ENCODE measurements at regions not wholly inside any gene's neighbourhood (a gene's known extent, or its start where the extent isn't known, plus 50 kb on each side); places are given as distances from the start of the nearest gene placed in this dataset.
A peak's percentile ranks its signal among the peaks of the same experiment; 100 is the strongest.

DNA sequence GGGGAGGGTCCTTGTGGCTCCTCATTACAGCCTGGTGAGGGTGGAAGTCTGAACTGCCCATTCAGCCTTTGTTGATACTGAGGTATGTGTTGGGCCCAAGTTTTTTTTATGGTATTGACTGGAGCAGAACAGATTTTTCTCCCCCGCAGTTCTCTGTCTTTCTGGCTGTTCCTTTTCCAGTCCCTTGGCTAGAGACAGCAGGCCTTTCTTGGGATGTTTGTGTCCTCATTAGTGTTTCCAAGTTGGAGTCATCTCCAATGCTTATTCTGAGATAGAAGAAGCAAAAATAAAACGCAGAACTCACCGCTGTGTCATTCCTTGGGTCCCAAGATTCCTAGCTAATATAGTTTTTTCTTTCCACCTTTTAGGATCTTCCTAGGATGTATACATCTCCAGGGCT is 193.3 kb downstream of the RAMP3 start:
- DNase-seq (ENCODE audit: low spot score): no peak

DNA sequence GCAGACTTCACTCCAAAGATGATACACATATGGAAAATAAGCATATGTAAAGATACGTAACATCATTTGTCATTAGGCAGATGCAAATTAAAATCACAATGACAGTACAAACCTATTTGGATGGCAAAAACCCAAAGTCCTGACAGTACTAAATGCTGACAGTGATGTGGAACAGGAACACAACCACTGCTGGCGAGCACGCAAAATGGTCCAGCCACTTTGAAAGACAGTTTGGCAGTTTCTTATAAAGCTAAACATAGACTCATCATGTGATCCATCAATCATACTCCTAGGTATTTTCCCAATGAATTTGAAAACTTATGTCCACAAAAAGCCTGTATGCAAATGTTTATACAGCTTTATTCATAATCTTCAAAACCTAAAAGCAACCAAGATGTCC is 200.7 kb downstream of the RAMP3 start:
- no peak for DNase-seq (ENCODE audit: low spot score)

DNA sequence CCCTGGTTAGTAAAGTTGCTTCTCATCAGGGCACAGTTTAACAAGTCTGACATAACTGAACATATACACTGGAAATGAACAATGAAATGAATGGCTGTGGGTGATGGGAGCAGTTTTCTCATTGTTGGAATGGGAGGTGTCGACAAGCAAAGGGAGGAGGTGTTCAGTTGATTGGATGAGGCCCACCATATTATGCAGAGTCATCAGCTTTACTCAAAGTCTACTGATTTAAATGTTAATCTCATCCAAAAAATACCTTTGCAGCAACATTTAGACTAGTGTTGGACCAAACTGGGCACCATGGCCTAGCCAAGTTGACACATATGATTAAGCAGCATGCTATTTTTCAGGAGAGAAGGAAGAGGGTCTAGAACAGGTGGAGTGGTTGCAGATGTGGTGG is 201.7 kb downstream of the RAMP3 start:
- no peak for DNase-seq (ENCODE audit: low spot score)

DNA sequence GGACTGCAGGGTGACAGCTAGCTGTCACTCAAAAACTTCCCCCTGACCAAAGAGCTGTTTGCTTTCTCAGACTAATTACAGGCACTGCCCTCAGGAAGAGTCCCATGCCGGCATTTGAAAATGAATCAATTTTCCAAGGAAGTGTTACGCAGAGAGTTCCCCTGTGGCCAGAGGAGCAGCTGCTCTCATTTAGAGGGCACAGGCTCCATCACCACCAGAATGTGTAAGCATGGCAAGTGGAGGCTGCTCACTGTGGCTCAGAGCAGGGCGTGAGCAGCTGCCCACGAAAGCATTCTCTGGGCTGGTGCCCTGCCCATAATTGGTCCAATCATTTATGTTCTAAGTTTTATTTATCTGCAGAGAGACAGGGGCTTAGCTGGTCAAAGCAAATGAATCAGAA is 202.2 kb downstream of the RAMP3 start:
- DNase-seq (ENCODE audit: low spot score): no peak

DNA sequence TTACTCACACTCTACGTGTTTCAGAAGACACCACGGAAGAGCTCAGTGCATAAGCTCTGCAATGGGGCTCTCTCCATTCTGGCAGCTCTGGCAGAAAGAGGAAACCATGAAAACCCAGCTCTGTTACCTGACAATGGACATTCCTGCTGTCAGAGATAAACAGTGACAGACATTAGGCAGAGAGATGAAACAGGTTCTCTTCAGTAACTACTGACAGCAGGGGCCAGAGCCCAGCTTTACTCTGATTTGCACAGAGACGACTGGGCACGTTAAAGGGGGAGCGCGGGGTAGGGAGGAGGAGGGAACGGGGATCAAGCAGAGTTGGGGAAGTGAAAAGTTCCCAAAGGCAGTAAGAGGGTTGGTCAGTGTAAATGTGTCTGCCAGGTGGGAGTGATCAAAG is 206.1 kb downstream of the RAMP3 start:
- DNase-seq (ENCODE audit: low spot score): no peak

DNA sequence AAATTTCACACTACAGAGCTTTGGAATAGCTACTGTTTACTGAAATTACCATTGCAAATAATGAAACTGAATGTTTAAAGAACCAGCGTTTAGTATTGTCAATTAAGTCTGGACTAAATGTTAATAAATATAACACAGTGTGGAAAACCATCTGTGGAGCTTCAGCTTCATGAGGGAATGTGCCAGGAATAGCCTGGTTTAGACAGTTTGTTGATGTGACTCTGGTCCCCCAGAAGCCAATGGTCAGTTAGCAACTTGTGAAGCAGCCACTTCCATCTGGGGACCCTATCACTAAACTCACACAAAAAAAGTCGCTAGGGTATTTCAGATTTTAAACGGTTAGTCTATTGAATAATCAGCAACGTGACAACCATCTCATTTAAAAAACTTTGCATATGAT is 207.8 kb downstream of the RAMP3 start:
- DNase-seq (ENCODE audit: low spot score): no peak

DNA sequence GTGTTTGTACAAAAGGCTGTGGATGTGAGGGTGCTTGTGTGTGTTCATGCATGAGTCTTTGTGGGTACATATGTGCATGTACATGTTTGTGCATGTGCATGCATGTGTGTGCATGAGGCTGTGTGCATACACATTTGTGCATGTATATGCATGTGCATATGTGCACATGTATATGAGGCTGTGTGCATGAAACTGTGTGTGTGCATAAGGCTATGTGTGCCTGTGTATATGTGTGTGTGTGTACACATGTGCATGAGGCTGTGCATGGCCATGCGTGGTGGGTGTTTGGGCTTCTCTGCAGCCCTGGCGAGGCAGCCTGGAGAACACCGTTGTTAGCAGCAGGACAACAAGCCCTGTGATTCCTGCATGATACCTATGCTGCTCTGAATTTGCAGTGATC is 207.7 kb upstream of the ADCY1 start:
- DNase-seq (ENCODE audit: low spot score): no peak

DNA sequence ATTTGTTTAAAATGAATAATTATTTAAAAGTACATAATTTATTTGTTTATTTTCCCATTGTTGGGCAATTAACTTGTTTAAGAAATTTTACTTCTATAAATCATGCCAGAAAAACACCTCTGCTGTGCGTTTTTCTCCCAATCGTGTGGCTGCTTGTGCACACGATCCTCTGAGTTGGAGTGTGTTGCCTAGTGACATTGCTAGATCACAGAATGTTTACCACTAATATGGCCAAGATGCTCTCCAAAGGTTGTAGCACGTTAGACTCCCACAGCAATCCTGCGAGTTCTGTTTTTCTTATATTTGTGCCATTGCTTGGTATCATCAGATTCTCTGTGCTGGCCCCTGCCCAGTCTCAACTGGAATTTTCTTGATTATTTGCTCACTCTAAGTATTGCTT is 207.1 kb upstream of the ADCY1 start:
- no peak for DNase-seq (ENCODE audit: low spot score)

DNA sequence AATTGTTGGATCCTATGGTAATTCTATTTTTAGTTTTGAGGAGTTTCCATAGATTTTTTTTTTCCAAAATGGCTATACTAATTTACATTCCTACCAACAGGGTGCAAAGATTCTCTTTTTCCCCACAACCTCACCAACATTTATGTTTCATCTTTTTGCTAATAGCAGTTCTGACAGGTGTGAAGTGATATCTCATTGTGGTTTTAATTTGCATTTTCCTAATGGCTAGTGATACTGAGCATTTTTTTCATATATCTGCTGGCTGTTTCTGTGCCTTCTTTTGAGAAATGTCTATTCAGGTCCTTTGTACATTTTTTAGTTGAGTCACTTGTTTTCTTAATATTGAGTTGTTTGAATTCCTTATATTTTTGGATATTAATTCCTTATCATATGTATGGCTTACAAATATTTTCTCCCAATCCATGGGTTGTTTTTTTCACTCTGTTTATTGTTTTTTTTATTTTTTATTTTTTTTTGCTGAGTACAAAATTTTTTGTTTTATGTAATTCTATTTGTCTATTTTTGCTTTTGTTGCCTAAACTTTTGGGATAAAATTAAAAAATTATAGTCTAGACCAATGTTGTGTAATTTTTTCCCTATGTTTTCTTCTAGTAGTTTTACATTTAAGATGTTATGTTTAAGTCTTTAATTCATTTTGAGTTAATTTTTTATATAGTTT is 205.9 kb upstream of the ADCY1 start:
- no peak for DNase-seq (ENCODE audit: low spot score)

DNA sequence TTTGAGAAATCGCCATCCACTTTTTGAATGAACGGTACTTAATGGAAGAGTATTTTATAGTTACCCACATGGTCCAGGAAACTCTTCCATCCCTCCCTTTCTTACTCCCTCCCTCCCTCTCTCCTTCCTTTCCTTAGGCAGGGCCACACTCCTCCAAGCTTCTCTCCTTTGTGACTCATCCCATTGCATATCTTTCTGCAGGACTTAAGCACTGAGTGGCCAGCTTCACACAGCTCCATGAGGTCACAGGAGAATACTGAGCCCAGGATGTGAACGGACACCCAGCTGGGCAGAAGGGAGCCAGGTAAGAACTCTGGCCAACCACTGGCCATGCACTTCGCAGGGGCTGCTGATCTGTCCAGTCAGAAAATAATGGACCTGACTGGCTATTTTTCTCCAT is 189.7 kb upstream of the ADCY1 start:
- DNase-seq (ENCODE audit: low spot score): peak; percentile 72

DNA sequence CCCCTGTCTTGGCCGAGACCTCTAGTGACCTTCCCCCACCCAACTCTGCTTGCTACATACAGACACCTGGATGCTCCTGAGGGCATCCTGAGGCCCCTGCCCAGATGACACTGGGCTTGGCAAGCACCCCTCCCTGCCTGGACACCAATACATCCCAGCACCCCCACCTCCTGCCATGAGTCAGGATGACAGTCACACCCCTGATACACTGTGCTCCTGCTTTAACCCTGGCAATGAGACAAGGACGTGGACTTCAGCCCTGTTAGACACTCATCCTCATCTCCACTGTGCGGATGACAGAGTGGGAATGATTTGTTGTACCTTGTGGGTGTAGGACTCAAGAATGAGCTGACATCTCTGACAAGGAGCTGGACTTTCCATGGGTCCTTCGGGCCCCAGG is 186.3 kb upstream of the ADCY1 start:
- DNase-seq (ENCODE audit: low spot score): no peak

DNA sequence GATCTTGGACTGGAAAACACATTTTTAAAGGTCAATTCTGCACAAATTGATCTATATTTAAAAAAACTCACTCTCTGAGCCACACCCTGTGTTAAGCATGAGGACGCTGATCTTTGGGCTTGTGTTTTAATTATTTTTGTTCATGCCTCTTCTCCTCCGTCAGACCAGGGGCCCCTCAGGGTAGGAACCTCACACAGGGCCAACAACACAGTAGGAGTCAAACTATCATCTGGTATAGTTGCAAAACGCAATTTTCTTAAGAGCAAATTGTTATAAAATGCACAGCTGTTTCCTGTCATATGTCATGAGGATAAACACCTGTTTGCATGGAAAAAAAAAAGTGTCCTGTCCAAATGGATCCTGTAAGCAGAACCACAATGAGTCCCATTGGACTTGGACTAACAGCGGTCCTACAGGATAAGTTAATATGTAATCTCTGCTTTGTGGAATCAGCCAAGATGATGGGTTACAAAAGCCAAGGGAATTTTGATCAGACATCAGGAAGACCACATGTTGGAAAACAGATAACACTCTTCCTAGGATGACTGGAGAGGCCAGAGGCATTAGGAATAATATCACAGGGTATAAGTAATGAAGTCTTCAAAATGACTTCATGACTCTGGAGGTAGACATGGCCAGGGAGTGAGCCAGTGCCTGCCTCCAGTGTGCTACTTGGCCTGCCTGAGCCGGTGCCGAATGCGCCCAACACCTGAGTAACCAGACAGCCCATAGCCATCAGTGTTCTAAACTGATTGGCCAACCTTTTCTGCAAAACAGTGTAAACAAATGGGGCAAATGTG is 184.9 kb upstream of the ADCY1 start:
- DNase-seq (ENCODE audit: low spot score): no peak

DNA sequence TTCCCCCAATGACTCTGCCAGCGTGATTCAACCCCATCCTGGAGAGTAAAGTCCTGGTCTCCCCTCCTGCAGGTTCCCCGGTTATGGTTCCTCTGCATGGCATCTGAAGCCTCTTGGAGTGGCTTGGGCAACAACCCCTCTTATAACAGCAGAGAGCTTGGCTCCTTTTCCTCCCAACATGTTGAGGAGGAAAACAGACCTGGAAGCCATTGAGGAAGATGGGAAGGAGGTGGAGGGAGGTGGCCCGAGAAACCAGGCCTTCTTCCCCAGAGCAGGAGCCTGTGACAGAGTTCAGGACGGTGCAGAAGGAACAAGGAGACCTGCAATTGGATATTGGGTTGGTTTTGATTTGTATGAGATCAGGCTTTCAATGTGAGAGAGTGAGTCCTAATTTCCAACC is 184.0 kb upstream of the ADCY1 start:
- DNase-seq (ENCODE audit: low spot score): no peak

DNA sequence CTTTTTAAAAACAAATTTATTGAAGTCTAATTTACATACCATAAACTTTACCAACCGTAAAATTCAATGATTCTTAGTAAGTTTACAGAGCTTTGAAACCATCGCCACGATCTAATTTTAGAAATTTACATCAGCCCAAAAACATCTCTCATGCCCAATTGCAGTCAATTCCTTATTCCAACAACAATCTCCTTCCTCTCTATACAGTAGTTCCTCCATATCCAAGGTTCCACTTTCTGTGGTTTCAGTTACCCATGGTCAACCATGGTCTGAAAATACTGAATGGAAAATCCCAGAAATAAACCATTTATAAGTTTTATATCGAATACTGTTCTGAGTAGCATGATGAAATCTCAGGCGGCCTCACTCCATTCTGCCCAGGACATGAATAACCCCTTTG is 183.4 kb upstream of the ADCY1 start:
- no peak for DNase-seq (ENCODE audit: low spot score)

DNA sequence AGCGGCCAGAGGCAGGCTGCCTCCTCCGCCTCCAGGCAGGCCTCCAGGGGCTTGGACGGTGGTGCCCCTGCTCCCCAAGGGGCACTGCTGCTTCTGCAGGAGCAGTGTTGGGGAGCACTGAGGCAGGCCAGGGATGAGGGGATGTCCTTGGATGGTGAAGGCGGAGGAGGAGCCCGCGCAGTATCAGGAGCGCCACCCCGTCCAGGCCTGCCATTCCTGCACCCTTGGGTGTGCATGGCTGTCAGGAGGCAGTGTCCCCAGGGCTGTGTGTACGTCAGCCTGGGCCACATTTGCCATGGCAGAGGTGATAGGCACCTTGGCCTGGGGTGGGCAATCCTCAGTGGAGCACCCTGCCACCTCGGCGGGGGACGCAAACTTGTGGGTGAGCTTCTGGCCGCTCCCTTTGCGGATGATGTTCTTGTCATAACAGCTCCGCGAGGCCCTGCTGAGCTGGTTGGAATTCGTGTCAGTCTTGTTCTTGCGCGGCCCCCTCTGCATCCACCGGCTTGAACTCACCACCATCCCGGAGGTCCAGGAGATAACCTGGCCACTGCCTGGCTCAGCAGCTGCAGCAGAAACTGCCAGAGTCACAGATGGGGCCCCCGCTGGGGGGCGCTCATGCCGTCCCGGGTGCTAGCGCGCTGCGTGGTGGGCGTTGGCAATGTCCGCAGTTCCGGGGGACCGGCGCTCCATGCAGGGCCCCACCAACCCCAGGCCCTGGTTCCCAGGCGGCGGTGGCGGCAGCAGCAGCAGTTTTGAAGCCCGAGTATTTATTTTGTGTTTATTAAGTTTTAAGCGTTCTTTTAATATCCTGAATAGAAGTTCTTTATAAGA is 182.3 kb upstream of the ADCY1 start:
- no peak for DNase-seq (ENCODE audit: low spot score)

DNA sequence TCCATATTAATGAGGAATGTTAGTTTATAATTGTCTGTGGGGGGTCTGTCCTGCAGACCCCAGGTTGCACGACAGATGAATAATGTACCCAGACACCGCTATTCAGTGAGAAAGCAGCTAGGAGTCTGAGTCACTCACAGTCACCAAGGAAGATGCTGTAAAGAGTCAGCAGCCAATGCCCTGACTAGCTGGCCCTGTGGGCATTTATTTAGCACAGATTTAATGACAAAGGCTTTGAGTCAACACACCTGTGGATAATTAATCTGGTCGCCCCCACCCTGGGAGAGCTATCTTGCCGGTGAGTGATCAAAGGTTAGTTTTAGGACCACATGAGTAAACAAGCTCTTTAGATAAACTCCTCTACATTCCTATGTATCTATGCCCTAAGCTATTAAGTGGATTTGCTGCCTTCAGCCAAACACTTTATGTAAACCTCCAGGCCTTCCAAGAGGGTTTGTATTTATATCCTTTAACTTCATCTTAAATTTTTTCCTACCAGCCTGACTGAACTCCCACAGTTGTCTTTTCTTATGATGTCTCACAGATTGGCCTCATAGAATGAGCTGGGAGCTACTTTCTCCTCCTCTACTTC is 180.0 kb upstream of the ADCY1 start:
- no peak for DNase-seq (ENCODE audit: low spot score)

DNA sequence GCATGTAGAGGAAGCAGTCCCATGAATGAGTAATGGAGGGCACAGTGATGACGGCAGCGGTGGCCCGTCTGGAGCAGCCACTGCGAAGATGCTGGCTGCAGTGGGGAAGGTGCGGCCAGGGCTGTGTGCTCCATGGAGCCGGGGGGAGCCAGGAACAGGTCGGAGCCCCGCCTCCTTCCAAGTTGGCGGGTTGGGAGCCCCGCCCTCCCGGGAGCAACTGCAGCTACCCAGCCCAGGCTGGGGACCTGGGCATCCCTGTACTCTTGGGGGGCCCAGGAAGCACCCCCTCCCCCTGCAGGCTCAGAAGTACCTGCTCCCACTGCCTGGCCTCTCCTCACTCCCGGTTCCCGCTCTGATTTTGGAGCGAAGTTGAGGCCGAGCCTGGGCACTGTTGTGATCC is 175.1 kb upstream of the ADCY1 start:
- DNase-seq (ENCODE audit: low spot score): no peak

DNA sequence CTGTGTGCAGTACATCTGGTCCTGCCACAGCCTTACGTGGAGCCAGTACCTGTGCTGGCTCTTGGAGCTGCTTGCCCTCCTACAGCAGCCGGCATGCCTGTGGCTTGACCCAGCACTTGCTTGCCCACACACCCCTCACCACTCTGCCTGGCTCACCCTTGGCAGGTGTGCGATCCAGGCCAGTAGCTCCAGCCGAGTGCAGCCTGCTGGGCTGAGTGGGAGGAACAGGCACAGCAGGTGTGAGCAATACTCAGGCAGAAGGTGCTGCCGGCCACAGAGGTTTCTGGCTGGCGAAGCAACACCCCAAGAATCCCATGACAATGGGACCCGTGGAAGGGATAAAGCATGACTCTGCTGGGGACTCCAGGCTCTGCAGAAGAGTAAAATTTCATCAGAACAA is 173.5 kb upstream of the ADCY1 start:
- DNase-seq (ENCODE audit: low spot score): no peak

DNA sequence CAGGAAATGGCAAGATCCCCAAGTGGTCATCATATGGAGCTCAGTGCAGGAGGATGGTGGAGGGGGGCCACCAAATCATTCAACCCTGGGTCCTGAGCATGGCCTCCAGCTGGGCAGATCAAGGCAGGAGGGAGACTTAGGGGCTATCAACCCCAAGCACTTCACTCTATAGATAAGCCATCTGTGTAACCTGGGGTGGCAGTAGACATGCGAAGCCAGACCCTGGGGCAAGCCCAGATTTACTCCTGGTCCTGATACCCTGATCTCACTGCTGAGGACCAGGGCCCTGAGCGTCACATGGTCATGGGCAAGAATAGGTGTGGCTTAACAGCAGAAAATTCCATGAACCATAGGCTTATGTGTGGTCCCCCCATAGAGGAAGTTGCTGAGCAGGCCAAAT is 173.0 kb upstream of the ADCY1 start:
- DNase-seq (ENCODE audit: low spot score): no peak

DNA sequence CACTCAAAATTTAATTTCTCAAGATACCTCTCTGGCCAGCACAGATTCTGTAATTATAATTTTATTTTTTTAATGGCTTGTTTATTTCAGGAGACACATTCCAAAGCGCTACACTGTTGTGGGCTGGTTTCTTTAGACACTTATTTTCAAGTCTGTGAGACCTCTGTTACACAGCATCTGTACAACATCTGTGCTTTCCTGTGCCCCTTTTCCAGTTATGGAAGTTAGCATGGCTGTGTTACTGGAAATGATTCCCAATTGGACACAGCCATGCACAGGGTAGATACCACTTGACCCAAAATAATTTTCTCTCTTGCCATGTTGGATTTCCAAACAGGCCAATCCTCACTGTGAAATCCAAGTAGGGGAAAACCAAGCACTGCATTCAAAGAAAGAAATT is 172.3 kb upstream of the ADCY1 start:
- no peak for DNase-seq (ENCODE audit: low spot score)

DNA sequence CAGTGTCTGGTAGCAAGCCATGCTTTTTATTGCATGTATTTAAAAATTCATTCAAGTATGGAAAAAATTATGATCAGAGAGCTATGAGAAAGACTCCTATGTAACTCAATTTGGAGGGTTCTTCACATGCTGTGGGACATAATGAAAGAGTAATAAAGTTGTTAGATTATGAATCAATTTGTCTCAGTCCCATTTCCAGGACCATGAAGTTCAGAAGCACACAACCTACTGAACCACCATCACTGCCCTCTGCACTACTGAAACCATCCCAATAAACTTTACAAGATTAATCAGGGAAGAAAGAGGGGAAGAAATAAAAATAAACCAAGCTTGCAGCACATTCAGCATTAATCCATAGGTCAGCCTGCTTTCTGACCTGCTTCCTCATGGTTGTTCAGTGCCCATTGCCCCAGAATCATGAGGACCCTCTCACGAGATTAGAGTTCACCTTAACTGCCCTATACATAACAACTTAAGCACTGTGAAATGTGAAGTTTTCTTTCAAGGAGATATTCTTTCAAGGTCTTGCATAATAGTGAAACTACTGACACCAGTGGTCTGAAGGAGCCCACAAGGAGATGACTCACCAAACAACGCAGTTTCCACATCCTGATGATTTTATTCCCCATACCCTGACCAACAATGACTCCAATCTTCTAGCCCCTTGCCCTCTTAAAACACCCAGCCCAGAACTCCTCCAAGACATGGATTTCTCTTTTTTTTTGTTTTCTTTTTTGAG is 171.5 kb upstream of the ADCY1 start:
- DNase-seq (ENCODE audit: low spot score): peak; percentile 78

DNA sequence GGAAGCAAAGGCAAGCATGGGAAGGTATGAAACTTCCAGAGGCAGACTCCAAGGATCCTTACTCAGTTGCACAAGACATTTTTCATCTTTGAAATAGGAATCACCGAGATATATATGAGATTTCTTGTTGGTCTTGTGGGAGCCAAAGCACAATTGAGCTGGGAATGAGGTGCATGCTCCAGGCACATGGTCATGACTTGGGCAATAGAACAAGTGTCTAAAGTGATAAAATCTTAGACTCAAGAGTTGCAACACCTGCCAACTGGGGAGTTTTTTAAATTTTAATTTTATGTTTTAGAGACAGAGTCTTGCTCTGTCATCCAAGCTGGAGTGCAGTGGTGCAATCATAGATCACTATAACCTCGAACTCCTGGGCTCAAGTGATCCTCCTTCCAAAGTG is 169.5 kb upstream of the ADCY1 start:
- no peak for DNase-seq (ENCODE audit: low spot score)
